GM18519 (cell line): ENCODE measurements at regions not wholly inside any gene's neighbourhood (a gene's known extent, or its start where the extent isn't known, plus 50 kb on each side); places are given as distances from the start of the nearest gene placed in this dataset.
"Not testable (repeated sequence)": the region's sequence is repeated elsewhere in the genome, so short reads cannot be mapped to it uniquely, and the experiment has no call there.

Experiments used
- ATAC-seq: cut with Tn5 transposase; IDR thresholded peaks from one replicate; pipeline ENCODE4 v1.9.1; 2021; ENCODE audit warnings: mild to moderate bottlenecking, moderate library complexity; ENCODE audit not compliant: unreplicated experiment, low FRiP score

DNA sequence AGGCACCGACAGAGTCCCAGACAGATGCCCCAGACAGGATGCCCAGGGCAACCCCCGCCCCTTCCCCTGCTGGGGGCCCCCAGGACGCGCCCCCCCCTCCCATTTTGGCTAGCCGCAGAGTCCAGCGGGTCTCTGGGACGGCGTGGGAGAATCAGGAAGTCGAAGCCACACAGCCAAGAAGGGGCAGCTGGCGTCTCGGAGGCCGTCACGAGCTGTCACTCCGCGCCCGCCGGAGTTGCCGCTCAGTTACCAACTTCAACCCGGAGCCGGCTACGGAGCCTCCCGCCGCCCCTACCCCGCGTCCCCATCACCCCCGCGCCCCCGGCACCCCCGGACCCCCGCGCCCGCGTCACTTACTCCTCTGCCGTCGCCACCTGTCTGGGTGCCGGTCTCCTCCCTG, 119.8 kb downstream of the OTOP1 start:
- ATAC-seq: not testable (repeated sequence)

DNA sequence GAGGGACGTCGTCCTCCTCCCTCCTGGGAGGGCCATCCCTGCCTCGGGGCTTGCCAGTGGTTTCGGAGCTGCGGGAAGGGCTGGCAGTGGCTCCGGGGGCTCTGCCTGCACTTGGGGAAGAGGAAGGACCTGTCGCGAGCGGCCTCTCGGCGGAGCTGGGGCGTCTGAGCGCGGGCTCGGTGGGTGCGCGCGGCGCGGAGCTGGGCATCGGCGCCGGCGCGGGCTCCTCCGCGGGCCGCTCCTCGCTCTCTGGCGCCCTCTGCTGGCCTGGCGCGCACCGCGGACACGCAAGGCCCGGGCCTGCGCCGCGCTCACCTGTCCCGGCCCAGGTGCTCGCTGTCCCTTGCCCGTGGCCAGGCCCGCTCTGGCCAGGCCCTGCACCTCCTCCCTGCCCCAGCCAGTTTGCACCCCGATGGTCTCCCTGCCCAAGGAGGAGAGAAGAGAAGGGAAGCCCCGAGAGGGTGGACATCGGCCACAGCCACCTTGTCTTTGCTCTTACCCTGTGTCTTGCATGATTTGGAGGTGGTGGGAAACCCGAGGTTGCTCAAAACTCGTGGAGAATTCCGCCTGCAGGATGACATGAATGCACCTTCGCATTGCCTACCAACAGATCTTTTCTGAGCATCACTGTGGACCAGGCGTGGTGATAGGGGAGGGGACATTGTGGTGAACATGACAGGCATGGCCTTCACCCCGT, 119.2 kb downstream of the OTOP1 start:
- not testable (repeated sequence) for ATAC-seq

DNA sequence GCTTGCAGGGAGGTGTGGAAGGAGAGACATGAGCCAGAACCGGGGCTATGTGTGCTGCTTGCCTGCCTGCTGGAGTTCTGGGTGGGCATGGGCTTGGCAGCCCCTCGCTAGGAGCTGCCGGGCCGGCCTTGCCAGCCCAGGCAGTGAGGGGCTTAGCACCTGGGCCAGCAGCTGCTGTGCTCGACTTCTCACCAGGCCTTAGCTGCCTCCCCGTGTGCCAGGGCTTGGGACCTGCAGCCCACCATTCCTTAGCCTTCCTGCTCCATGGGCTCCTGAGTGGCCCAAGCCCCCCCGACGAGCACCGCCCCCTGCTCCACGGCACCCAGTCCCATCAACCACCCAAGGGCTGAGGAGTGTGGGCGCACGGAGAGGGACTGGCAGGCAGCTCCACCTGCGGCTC, 111.3 kb downstream of the OTOP1 start:
- ATAC-seq: not testable (repeated sequence)

DNA sequence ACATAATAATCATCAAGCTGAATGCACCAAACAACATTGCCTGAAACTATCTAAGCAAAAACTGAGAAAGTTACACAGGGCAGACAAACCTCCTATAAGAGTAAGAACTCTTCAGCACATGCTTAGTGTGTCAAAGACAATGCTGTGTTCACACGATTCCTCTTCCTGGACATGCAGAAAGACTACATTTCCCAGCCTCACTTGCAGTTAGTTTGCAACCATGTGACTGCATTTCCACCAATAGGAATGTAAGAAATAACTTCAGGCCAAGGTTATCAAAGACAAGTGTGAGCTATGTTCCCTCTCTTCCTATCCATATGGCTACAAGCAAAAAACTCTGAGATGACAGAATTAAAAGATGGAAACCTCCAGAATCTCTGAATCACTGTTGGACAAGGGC, 109.8 kb downstream of the OTOP1 start:
- ATAC-seq: not testable (repeated sequence)

DNA sequence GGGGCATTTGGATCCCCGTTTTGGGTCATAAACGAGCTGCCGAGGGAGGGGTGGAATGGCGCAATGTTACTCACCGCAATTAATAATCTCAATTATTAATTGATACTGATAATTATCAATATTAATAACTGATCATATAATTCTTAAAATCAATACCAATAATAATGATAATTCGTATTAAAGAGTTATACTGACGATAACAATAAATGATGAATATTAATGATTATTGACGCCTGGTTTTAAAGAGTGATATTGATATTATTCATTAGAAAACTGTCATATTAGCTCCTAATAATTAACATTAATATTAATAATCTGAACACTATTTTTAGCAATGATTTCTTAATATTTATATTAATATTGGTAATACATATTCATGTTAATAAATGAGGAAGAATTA, 92.4 kb downstream of the OTOP1 start:
- ATAC-seq: not testable (repeated sequence)

DNA sequence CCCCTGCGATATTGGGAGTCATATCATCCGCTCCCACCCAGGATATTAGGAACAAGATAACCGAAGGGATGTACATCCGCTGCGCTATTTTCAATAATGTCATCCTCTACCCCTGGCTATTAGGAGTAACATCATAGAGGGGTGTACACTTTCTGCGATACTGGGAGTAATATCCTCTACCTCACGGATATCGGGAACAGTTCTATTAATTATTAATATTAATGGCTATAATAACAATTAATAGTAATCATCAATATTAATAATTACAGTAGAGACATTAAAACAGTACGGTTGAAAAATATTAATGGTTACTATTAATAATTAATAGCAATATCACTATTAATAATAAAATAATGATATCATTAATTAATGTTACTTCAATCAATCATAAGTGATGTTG, 90.1 kb downstream of the OTOP1 start:
- not testable (repeated sequence) for ATAC-seq
